HG02763 (cell line): ENCODE measurements at regions not wholly inside any gene's neighbourhood (a gene's known extent, or its start where the extent isn't known, plus 50 kb on each side); places are given as distances from the start of the nearest gene placed in this dataset.

Source experiments
- ATAC-seq: cut with Tn5 transposase; IDR thresholded peaks from one replicate; pipeline ENCODE4 v1.9.1; 2021; ENCODE audit warnings: mild to moderate bottlenecking, moderate library complexity; ENCODE audit not compliant: unreplicated experiment

- ATAC-seq: no peak
These were observed 679.2 kb downstream of the NLGN4X start for GRCh38 chrX:5549512-5549911.

DNA sequence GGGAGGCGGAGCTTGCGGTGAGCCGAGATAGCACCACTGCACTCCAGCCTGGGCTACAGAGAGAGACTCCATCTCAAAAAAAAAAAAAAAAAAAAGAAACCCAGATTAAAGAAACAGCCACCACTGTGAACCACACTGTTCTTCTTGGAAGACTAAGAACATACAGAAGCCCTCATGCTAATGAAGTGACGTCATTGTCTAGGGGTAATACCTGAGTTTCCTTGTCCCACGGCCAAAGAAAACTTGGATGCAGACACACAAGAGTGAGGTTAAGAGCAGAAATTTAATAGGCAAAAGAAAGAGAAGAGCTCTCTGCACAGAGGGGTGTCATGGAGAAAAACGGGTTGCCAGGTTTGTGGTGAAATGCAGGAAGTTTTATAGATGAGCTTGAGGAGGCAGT is 691.6 kb downstream of the NLGN4X start:
- no peak for ATAC-seq

DNA sequence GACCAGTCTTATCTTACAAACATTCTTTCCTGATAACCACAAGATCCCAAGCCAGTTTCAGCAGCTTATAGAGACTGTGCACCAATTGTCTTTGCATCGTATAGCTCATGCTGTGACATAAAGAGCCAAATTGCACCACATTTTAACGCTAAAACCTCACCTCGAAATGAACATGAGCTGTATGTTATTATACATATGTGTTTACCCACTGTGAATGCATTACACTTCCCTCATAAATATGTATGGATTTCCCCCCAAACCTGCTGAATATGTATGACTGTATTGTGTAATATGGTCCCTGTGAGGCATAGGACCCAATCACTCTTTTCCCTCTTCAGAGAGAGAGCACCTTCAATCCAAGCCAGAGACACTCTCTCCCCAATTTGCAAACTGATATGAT is 692.4 kb downstream of the NLGN4X start:
- ATAC-seq: no peak

GRCh38 chrX:5528057-5528456 is 700.6 kb downstream of the NLGN4X start:
- no peak for ATAC-seq

- no peak for ATAC-seq
These were observed 702.5 kb downstream of the NLGN4X start for GRCh38 chrX:5526191-5526590.

DNA sequence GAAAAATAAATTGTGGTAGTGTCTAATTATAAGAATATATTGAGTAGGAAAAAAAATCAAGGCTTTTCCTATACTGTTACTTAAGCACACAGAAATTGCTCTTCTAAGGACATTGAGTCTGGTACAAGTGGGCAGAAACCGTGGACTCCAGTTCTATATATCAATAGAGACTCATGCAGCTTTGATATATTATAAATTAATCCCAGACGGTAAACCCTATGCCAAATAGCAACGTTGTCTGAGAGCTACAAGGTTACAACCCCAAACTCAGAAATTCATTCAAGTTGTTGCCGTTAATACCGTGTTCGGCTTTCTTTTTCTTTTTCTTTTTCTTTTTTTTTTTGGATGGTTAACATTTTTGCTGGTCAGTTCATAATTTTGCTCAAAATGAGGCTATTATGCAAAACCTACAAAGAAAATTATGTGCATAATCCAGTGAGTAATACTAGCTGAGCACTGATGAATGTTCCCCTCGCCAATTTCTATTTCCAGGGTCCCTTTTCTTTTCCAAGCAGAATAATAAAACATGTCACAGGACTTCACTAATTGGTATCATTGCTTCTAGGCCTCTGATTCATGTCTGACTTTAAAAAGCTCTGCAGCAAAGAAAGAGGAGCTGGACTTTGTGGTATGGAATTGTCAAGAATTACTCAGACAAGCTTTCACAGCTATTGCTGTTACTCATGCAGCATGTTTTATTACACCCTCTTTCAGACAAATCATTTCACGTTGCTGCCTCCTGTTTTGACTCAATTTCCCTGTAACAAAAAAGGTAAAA is 737.7 kb downstream of the NLGN4X start:
- ATAC-seq: no peak

- ATAC-seq: no peak
These were observed 754.4 kb downstream of the NLGN4X start for GRCh38 chrX:5474282-5474681.

DNA sequence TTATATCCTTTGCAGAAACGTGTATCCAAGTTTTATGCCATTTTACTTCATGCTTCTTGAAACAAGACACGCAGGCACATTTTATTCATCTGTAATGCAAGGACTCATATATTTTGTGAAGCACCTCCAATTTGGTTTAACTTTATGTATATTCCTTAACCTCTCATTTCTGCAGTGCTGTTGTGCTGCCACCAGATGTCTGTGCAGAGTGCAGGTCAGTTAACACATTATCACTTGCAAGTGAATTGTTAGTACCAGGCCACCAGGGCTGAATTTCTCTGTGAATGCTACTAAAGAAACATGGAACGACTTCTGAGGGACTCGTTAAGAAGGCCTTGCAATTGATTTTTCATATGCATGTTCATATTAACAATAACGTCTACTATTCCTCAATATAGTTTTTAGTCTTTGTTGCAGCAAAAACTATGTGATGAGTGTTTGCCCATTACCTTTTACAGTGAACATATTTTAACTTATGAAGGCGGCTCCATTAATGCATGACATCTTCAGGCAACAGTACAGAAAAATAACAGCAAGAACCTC is 770.3 kb downstream of the NLGN4X start:
- no peak for ATAC-seq

DNA sequence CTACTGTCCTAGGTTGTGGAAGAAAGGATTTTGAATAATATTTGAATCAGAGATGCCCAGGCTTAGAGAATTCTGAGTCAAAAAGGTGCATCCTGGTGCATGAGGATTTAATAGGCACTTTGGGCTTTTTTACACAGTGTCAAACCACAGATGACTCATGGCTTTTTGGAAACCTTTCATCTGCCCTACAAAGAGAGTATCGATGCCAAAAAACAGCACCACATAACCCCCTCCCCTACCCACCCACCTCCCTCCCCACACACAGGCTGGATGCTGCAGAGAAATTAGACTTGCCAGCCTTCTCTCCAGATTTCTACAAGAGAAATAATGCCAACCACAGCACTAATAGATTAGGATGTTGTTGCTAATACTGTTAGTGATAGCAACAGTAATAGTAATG is 779.3 kb downstream of the NLGN4X start:
- ATAC-seq: no peak

- no peak for ATAC-seq
These were observed 796.8 kb downstream of the NLGN4X start for GRCh38 chrX:5431823-5432222.

DNA sequence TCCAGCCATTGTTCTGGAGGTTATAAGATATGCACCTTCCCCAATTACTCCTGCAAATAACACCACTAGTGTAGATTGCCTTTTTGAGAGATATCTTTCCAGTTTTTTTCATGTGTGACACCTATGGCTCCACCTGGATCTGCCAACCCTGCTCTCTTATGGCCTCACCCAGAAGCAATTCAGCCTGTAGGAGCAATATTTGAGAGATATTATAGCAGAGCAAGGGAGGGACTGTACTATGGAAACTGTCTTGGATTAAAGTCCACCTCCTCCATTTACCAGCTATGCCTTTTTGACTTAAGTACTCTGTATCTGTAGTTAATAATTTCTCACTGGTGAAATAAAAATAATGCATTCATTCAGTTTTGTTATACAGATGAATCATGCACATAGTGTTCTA is 803.5 kb downstream of the NLGN4X start:
- ATAC-seq: no peak

DNA sequence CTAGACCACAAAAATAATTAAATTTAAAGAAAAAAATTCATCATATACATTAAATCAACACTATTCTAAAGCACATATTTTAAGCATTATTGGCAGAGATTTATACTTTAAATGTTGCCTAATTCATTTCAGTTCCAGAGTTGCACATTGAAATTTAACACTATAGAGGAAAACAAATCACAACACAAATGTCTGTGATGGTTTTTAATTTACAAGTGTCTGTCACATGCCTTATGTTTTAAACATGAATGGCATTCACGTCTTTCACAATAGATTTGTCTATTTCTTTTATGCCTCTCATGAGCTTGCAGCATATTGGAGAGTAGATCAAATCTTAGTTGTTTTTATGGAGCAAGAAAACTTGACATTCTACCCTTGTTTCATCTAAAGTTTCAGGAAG is 811.3 kb downstream of the NLGN4X start:
- ATAC-seq: no peak

DNA sequence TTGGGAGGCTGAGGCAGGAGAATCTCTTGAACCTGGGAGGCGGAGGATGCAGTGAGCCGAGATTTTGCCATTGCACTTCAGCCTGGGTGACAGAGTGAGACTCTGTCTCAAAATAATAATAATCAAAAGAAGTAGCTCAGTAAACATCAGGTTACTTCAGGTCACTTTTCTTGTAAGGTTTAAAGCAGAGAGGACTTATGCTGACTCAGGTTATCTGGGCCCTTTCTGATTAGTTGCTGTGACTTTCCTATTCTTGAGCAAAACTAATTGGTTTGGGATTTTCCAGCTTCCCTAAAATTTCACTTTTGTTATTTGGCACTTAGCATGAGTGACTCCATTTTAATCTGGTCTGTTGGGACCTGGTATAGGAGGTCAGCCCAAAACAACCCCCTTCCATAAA is 812.9 kb downstream of the NLGN4X start:
- ATAC-seq: no peak

- no peak for ATAC-seq
These were observed 819.6 kb downstream of the NLGN4X start for GRCh38 chrX:5409106-5409505.

- ATAC-seq: no peak
These were observed 826.2 kb downstream of the NLGN4X start for GRCh38 chrX:5402461-5402860.

DNA sequence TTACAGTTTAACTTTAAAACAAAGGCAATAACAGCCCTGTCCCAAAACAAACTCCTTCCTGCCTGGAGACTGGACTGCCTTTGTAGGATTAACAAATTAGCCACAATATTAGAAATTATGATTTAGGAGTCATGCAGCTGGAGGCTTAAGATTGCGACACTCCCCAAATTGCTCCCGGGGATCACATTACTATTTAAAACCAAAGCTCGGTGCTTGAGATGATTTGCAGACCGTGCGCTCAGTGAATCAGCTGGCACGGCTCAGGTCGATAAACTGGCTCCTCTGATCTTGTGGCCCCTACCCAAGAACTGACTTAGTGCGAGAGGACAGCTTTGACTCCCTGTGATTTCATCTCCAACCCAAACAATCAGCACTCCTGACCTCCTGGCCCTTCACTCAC is 829.3 kb downstream of the NLGN4X start:
- no peak for ATAC-seq

GRCh38 chrX:5397409-5397808 is 831.3 kb downstream of the NLGN4X start:
- no peak for ATAC-seq

- no peak for ATAC-seq
These were observed 838.3 kb downstream of the NLGN4X start for GRCh38 chrX:5390376-5390775.

DNA sequence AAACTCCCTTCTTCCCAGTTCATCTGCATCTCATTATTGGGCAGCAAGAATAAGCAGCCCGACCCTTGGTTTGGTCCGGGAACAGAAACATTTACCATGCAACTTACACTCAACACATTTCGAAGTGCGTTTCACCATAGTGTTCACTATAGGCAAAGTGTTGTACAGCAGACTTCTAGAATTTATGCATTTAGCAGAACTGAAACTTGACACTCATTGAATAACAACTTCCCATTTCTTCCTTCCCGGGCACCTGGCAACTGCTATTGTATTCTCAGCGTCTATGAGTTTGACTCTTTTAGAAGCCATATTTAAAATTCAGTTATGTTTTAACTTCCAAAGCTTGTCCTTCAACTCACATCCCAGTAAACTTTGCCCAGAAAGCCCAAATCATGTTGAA is 840.6 kb downstream of the NLGN4X start:
- ATAC-seq: no peak

DNA sequence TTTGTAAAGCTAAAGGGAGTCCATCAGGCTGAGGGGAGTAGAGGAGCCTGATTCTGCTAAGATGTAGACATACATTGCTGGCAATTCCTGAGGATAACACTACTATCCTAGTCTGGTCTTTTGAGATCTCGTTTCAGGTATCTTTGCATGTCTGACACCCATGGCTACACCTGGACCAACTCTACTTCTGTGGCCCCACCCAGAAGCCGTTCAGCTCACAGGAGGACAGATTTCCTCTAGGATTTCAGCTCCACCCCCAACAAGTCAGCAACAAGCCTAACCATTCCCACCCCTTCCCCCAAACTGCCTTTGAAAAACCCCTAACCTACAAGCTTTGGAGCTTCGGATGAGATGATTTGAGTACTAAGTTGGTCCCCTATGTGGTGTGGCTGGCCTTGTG is 848.2 kb downstream of the NLGN4X start:
- no peak for ATAC-seq

DNA sequence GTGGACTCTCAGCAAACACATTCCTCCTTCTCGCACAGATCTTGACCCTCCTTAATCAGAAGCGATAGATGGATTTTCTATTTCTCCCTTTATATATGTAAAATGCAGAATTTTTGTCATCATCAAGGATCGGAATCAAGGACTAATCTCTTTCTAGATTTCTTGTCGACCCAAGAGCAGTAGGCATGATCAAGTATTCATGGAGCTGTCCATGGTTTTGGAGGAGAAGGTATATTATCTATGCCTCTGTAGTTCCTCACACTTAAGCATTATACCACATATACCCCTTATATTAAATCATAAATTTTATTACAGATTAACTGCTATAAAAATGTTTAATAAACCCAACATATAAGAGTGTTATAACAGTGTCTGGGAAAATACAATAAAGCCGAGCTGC is 886.8 kb downstream of the NLGN4X start:
- ATAC-seq: no peak

DNA sequence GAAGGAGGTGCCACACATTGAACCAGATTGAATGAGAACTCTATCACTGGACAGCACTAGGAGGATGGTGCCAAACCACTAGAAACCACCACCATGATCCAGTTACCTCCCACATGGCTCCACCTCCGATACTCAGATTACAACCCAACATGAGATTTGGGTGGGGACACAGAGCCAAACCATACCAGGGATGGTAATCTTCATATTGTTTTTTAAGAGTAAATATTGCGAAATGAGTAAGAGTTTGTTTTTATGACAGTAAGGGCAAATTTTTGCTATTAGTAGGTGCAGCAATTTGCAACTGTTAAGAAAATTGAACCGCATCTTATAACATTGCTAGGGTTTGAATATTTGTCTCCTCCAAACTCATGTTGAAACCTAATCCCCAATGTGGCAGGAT is 891.5 kb downstream of the NLGN4X start:
- ATAC-seq: no peak

DNA sequence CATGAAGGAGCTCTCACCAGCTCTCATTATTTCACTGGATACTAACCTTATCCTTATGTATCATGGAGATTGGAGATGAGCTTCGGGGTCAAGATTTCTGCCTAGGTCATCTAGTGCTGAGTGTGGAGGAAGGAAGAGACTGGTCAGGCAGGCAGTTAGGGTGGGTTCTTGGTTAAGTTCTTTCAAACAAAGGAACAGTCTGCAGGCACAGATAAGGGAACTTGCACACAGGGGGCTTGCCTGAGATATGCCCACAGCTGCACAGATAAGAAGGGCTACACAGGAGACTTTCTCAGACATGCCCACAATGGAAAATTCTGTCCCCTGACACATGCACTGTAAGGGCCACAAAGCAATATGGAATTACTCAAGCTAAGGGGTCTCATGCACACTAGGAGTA is 904.1 kb downstream of the NLGN4X start:
- no peak for ATAC-seq
